GM21528 (cell line): ENCODE measurements at regions not wholly inside any gene's neighbourhood (a gene's known extent, or its start where the extent isn't known, plus 50 kb on each side); places are given as distances from the start of the nearest gene placed in this dataset.
"Not testable (repeated sequence)": the region's sequence is repeated elsewhere in the genome, so short reads cannot be mapped to it uniquely, and the experiment has no call there.

Source experiments
- ATAC-seq: cut with Tn5 transposase; IDR thresholded peaks from one replicate; pipeline ENCODE4 v1.9.1; 2021; ENCODE audit warnings: mild to moderate bottlenecking, moderate library complexity; ENCODE audit not compliant: unreplicated experiment, low FRiP score

- no peak for ATAC-seq
Measured at GRCh38 chrX:117701050-117701449, 415.6 kb downstream of the KLHL13 start.

- ATAC-seq, result no peak
Measured at GRCh38 chrX:117689956-117690355, 426.7 kb downstream of the KLHL13 start.

GRCh38 chrX:117680286-117680685 lies 436.3 kb downstream of the KLHL13 start:
- no peak for ATAC-seq

GRCh38 chrX:117653396-117653795 lies 463.2 kb downstream of the KLHL13 start:
- no peak for ATAC-seq

GRCh38 chrX:117645639-117646038 lies 471.0 kb downstream of the KLHL13 start:
- ATAC-seq, result no peak

GRCh38 chrX:117641913-117642656 lies 474.5 kb downstream of the KLHL13 start:
- no peak for ATAC-seq

GRCh38 chrX:117636826-117637225 lies 479.8 kb downstream of the KLHL13 start:
- no peak for ATAC-seq

GRCh38 chrX:117633277-117633676 lies 483.3 kb downstream of the KLHL13 start:
- no peak for ATAC-seq

- ATAC-seq, result no peak
Measured at GRCh38 chrX:117628381-117628780, 488.2 kb downstream of the KLHL13 start.

GRCh38 chrX:117610806-117611205 lies 505.8 kb downstream of the KLHL13 start:
- ATAC-seq, result no peak

GRCh38 chrX:117610049-117610448 lies 506.6 kb downstream of the KLHL13 start:
- no peak for ATAC-seq

- ATAC-seq, result no peak
Measured at GRCh38 chrX:117607561-117607960, 509.0 kb downstream of the KLHL13 start.

GRCh38 chrX:117606101-117606500 lies 510.5 kb downstream of the KLHL13 start:
- not testable (repeated sequence) for ATAC-seq

- no peak for ATAC-seq
Measured at GRCh38 chrX:117570160-117570559, 546.5 kb downstream of the KLHL13 start.

- no peak for ATAC-seq
Measured at GRCh38 chrX:117568238-117568637, 548.4 kb downstream of the KLHL13 start.

GRCh38 chrX:117543885-117544284 lies 572.7 kb downstream of the KLHL13 start:
- ATAC-seq, result no peak

GRCh38 chrX:117539090-117539418 lies 577.6 kb downstream of the KLHL13 start:
- no peak for ATAC-seq

GRCh38 chrX:117538178-117539089 lies 578.2 kb downstream of the KLHL13 start:
- ATAC-seq, result no peak

GRCh38 chrX:117532339-117532738 lies 584.3 kb downstream of the KLHL13 start:
- no peak for ATAC-seq

- no peak for ATAC-seq
Measured at GRCh38 chrX:117522725-117523700, 593.6 kb downstream of the KLHL13 start.

- ATAC-seq, result no peak
Measured at GRCh38 chrX:117517994-117518393, 598.6 kb downstream of the KLHL13 start.
